ENCODE measurements at regions not wholly inside any gene's neighbourhood (a gene's known extent, or its start where the extent isn't known, plus 50 kb on each side); places are given as distances from the start of the nearest gene placed in this dataset.

DNA sequence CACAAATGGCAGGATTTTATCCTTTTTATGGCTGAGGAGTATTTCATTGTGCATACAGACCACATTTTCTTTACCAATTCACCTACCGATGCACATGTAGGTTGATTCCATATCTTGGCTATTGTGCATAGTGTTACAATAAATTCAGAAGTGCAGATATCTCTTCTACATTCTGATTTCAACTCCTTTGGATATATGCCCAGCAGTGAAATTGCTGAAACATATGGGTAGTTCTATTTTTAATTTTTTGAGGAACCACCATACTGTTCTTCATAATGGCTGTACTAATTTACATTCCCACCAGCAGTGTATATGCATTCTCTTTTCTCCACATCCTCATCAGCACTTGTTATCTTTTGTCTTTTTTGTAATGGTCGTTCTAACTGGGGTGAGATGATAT is 1290.3 kb downstream of the XPNPEP1 start:
- ATAC-seq = no peak
- Mint-ChIP-seq H3K36me3 (no peaks in the 10 kb centered on the region), H3K27ac (no peak overlapping the region), H3K4me1 (no peaks in the 10 kb centered on the region), H3K9me3 (no peaks in the 10 kb centered on the region; the same call in 1 of the 2 replicates), H3K27me3 (ENCODE audit: low read depth) (peaks cover 4% of the 10 kb centered on the region), H3K4me3 (no peak overlapping the region)
- TF ChIP-seq ELF4 (CRISPR knock-in tag; IDR thresholded peaks at IDR 0.05; ENCODE audit: low read depth) (no peak), MXD4 (CRISPR knock-in tag; IDR thresholded peaks at IDR 0.05; ENCODE audit: borderline replicate concordance) (no peak), ESRRA (CRISPR knock-in tag; IDR thresholded peaks at IDR 0.05; ENCODE audit: borderline replicate concordance) (no peak), FOXP1 (CRISPR knock-in tag; IDR thresholded peaks at IDR 0.05; ENCODE audit: borderline replicate concordance) (no peak), NFYB (CRISPR knock-in tag; conservative IDR thresholded peaks at IDR 0.05; ENCODE audit: low read depth) (no peak), OVOL2 (CRISPR knock-in tag; IDR thresholded peaks at IDR 0.05; ENCODE audit: borderline replicate concordance) (no peak), ZNF138 (CRISPR knock-in tag; conservative IDR thresholded peaks at IDR 0.05) (no peak), ZNF416 (CRISPR knock-in tag; IDR thresholded peaks at IDR 0.05) (no peak), HMGA2 (CRISPR knock-in tag; IDR thresholded peaks at IDR 0.05) (no peak), GABPB1 (CRISPR knock-in tag; IDR thresholded peaks at IDR 0.05) (no peak), JAZF1 (CRISPR knock-in tag; IDR thresholded peaks at IDR 0.05) (no peak), JUN (CRISPR knock-in tag; IDR thresholded peaks at IDR 0.05) (no peak), ZBTB21 (CRISPR knock-in tag; IDR thresholded peaks at IDR 0.05; ENCODE audit: borderline replicate concordance) (no peak), FOXK1 (CRISPR knock-in tag; IDR thresholded peaks at IDR 0.05) (no peak)
- TF ChIP-seq, protein P1, sequence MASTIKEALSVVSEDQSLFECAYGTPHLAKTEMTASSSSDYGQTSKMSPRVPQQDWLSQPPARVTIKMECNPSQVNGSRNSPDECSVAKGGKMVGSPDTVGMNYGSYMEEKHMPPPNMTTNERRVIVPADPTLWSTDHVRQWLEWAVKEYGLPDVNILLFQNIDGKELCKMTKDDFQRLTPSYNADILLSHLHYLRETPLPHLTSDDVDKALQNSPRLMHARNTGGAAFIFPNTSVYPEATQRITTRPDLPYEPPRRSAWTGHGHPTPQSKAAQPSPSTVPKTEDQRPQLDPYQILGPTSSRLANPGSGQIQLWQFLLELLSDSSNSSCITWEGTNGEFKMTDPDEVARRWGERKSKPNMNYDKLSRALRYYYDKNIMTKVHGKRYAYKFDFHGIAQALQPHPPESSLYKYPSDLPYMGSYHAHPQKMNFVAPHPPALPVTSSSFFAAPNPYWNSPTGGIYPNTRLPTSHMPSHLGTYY (CRISPR knock-in tag; IDR thresholded peaks at IDR 0.05) = no peak
- TF ChIP-seq, protein P2, sequence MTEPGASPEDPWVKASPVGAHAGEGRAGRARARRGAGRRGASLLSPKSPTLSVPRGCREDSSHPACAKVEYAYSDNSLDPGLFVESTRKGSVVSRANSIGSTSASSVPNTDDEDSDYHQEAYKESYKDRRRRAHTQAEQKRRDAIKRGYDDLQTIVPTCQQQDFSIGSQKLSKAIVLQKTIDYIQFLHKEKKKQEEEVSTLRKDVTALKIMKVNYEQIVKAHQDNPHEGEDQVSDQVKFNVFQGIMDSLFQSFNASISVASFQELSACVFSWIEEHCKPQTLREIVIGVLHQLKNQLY (CRISPR knock-in tag; IDR thresholded peaks at IDR 0.05) = no peak
- TF ChIP-seq, protein P3, sequence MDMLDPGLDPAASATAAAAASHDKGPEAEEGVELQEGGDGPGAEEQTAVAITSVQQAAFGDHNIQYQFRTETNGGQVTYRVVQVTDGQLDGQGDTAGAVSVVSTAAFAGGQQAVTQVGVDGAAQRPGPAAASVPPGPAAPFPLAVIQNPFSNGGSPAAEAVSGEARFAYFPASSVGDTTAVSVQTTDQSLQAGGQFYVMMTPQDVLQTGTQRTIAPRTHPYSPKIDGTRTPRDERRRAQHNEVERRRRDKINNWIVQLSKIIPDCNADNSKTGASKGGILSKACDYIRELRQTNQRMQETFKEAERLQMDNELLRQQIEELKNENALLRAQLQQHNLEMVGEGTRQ (CRISPR knock-in tag; IDR thresholded peaks at IDR 0.05) = no peak
- TF ChIP-seq, protein P4, sequence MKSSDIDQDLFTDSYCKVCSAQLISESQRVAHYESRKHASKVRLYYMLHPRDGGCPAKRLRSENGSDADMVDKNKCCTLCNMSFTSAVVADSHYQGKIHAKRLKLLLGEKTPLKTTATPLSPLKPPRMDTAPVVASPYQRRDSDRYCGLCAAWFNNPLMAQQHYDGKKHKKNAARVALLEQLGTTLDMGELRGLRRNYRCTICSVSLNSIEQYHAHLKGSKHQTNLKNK (CRISPR knock-in tag; IDR thresholded peaks at IDR 0.05) = no peak
- TF ChIP-seq, protein P5, sequence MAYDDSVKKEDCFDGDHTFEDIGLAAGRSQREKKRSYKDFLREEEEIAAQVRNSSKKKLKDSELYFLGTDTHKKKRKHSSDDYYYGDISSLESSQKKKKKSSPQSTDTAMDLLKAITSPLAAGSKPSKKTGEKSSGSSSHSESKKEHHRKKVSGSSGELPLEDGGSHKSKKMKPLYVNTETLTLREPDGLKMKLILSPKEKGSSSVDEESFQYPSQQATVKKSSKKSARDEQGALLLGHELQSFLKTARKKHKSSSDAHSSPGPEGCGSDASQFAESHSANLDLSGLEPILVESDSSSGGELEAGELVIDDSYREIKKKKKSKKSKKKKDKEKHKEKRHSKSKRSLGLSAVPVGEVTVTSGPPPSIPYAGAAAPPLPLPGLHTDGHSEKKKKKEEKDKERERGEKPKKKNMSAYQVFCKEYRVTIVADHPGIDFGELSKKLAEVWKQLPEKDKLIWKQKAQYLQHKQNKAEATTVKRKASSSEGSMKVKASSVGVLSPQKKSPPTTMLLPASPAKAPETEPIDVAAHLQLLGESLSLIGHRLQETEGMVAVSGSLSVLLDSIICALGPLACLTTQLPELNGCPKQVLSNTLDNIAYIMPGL (CRISPR knock-in tag; IDR thresholded peaks at IDR 0.05) = no peak
- POLR2A ChIA-PET = no interaction called here
- DNase-seq (ENCODE audit: low spot score) = no peak
- CTCF ChIA-PET = no interaction called here

DNA sequence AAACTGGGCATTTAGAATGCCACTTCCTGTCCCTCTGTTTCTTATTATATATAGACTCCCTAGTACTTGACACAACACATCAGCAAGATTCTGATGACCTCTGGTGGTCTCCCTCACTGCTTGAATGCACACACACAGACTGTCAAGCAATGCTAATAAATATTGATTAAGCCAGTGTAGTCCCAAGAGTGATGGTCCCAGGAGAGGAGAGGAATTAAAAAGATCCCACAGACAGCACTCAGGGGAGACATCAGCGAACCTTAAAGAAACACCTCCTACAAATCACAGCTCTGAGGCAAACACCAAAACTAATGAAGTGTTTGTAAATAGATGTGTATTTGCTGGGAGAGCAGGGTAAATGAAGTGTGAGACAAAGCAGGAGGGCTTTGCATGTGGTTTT is 1291.2 kb downstream of the XPNPEP1 start:
- H3K4me3 Mint-ChIP-seq = no peak overlapping the region
- H3K27me3 Mint-ChIP-seq (ENCODE audit: low read depth) = peaks cover 4% of the 10 kb centered on the region
- POLR2A ChIA-PET = no interaction called here
- H3K9me3 Mint-ChIP-seq = no peaks in the 10 kb centered on the region
- DNase-seq (ENCODE audit: low spot score) (no peak), ATAC-seq (0 out of 2 replicates have a peak, but pooled peaks have one; percentile 28)
- CTCF ChIA-PET = no interaction called here
- H3K4me1 Mint-ChIP-seq = no peaks in the 10 kb centered on the region
- no peak overlapping the region for H3K27ac Mint-ChIP-seq
- no peaks in the 10 kb centered on the region for H3K36me3 Mint-ChIP-seq
- TF ChIP-seq NR3C1 (CRISPR knock-in tag; conservative IDR thresholded peaks at IDR 0.05; ENCODE audit: low read depth) (no peak), ZNF232 (CRISPR knock-in tag; IDR thresholded peaks at IDR 0.05) (no peak), OVOL2 (CRISPR knock-in tag; IDR thresholded peaks at IDR 0.05; ENCODE audit: borderline replicate concordance) (no peak), CBFB (CRISPR knock-in tag; IDR thresholded peaks at IDR 0.05; ENCODE audit: low read depth) (no peak), ZNF219 (CRISPR knock-in tag; IDR thresholded peaks at IDR 0.05; ENCODE audit: borderline replicate concordance) (no peak)
- TF ChIP-seq, protein P6, sequence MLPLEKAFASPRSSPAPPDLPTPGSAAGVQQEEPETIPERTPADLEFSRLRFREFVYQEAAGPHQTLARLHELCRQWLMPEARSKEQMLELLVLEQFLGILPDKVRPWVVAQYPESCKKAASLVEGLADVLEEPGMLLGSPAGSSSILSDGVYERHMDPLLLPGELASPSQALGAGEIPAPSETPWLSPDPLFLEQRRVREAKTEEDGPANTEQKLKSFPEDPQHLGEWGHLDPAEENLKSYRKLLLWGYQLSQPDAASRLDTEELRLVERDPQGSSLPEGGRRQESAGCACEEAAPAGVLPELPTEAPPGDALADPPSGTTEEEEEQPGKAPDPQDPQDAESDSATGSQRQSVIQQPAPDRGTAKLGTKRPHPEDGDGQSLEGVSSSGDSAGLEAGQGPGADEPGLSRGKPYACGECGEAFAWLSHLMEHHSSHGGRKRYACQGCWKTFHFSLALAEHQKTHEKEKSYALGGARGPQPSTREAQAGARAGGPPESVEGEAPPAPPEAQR (CRISPR knock-in tag; IDR thresholded peaks at IDR 0.05) = no peak
- TF ChIP-seq, protein P7, sequence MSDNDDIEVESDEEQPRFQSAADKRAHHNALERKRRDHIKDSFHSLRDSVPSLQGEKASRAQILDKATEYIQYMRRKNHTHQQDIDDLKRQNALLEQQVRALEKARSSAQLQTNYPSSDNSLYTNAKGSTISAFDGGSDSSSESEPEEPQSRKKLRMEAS (CRISPR knock-in tag; IDR thresholded peaks at IDR 0.05) = no peak
- TF ChIP-seq, protein P8, sequence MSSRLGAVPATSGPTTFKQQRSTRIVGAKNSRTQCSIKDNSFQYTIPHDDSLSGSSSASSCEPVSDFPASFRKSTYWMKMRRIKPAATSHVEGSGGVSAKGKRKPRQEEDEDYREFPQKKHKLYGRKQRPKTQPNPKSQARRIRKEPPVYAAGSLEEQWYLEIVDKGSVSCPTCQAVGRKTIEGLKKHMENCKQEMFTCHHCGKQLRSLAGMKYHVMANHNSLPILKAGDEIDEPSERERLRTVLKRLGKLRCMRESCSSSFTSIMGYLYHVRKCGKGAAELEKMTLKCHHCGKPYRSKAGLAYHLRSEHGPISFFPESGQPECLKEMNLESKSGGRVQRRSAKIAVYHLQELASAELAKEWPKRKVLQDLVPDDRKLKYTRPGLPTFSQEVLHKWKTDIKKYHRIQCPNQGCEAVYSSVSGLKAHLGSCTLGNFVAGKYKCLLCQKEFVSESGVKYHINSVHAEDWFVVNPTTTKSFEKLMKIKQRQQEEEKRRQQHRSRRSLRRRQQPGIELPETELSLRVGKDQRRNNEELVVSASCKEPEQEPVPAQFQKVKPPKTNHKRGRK (CRISPR knock-in tag; IDR thresholded peaks at IDR 0.05; ENCODE audit: borderline replicate concordance) = no peak

All from WTC11 (cell line).